ENCODE measurements at regions not wholly inside any gene's neighbourhood (a gene's known extent, or its start where the extent isn't known, plus 50 kb on each side); places are given as distances from the start of the nearest gene placed in this dataset.

- H3K36me3 ChIP-seq (ENCODE audit: insufficient read depth, low read depth, low read length) = no peaks in the 10 kb centered on the region
- no peak overlapping the region for H3K9ac ChIP-seq (ENCODE audit: low read depth, low read length)
- H3K9me3 ChIP-seq (ENCODE audit: insufficient read depth, low read depth, low read length) = no peaks in the 10 kb centered on the region
- no peaks in the 10 kb centered on the region for H3K27me3 ChIP-seq (ENCODE audit: insufficient read depth, low read length)
- H3K27ac ChIP-seq (ENCODE audit: low read length) = no peak overlapping the region
- no peaks in the 10 kb centered on the region for H3K4me1 ChIP-seq (ENCODE audit: insufficient read depth, low read length)
- no peak overlapping the region for H3K4me3 ChIP-seq (ENCODE audit: low read length)
Measured at GRCh38 chr15:35876762-35877161, 330.8 kb upstream of the DPH6 start.

GRCh38 chr15:35880896-35881295 lies 334.9 kb upstream of the DPH6 start:
- Histone ChIP-seq H3K36me3 (ENCODE audit: insufficient read depth, low read depth, low read length) (no peaks in the 10 kb centered on the region), H3K4me1 (ENCODE audit: insufficient read depth, low read length) (no peaks in the 10 kb centered on the region), H3K9me3 (ENCODE audit: insufficient read depth, low read depth, low read length) (no peaks in the 10 kb centered on the region), H3K9ac (ENCODE audit: low read depth, low read length) (no peak overlapping the region), H3K27me3 (ENCODE audit: insufficient read depth, low read length) (no peaks in the 10 kb centered on the region), H3K4me3 (ENCODE audit: low read length) (no peak overlapping the region), H3K27ac (ENCODE audit: low read length) (no peak overlapping the region)

- H3K9me3 ChIP-seq (ENCODE audit: insufficient read depth, low read depth, low read length) = no peaks in the 10 kb centered on the region
- no peak overlapping the region for H3K4me3 ChIP-seq (ENCODE audit: low read length)
- H3K9ac ChIP-seq (ENCODE audit: low read depth, low read length) = no peak overlapping the region
- no peaks in the 10 kb centered on the region for H3K4me1 ChIP-seq (ENCODE audit: insufficient read depth, low read length)
- no peaks in the 10 kb centered on the region for H3K27me3 ChIP-seq (ENCODE audit: insufficient read depth, low read length)
- H3K27ac ChIP-seq (ENCODE audit: low read length) = no peak overlapping the region
- H3K36me3 ChIP-seq (ENCODE audit: insufficient read depth, low read depth, low read length) = no peaks in the 10 kb centered on the region
Measured at GRCh38 chr15:35885870-35886269, 339.9 kb upstream of the DPH6 start.

GRCh38 chr15:35886765-35887164 lies 340.8 kb upstream of the DPH6 start:
- H3K27ac ChIP-seq (ENCODE audit: low read length) = no peak overlapping the region
- no peak overlapping the region for H3K9ac ChIP-seq (ENCODE audit: low read depth, low read length)
- H3K4me1 ChIP-seq (ENCODE audit: insufficient read depth, low read length) = no peaks in the 10 kb centered on the region
- H3K27me3 ChIP-seq (ENCODE audit: insufficient read depth, low read length) = no peaks in the 10 kb centered on the region
- H3K36me3 ChIP-seq (ENCODE audit: insufficient read depth, low read depth, low read length) = no peaks in the 10 kb centered on the region
- no peaks in the 10 kb centered on the region for H3K9me3 ChIP-seq (ENCODE audit: insufficient read depth, low read depth, low read length)
- H3K4me3 ChIP-seq (ENCODE audit: low read length) = no peak overlapping the region

- Histone ChIP-seq H3K27ac (ENCODE audit: low read length) (no peak overlapping the region), H3K36me3 (ENCODE audit: insufficient read depth, low read depth, low read length) (no peaks in the 10 kb centered on the region), H3K27me3 (ENCODE audit: insufficient read depth, low read length) (no peaks in the 10 kb centered on the region), H3K9ac (ENCODE audit: low read depth, low read length) (no peak overlapping the region), H3K9me3 (ENCODE audit: insufficient read depth, low read depth, low read length) (no peaks in the 10 kb centered on the region), H3K4me3 (ENCODE audit: low read length) (no peak overlapping the region), H3K4me1 (ENCODE audit: insufficient read depth, low read length) (no peaks in the 10 kb centered on the region)
Measured at GRCh38 chr15:35888815-35889214, 342.9 kb upstream of the DPH6 start.

- Histone ChIP-seq H3K4me1 (ENCODE audit: insufficient read depth, low read length) (no peaks in the 10 kb centered on the region), H3K9me3 (ENCODE audit: insufficient read depth, low read depth, low read length) (no peaks in the 10 kb centered on the region), H3K9ac (ENCODE audit: low read depth, low read length) (no peak overlapping the region), H3K4me3 (ENCODE audit: low read length) (no peak overlapping the region), H3K27me3 (ENCODE audit: insufficient read depth, low read length) (no peaks in the 10 kb centered on the region), H3K27ac (ENCODE audit: low read length) (no peak overlapping the region), H3K36me3 (ENCODE audit: insufficient read depth, low read depth, low read length) (no peaks in the 10 kb centered on the region)
Measured at GRCh38 chr15:35907511-35907910, 361.5 kb upstream of the DPH6 start.

- H3K4me3 ChIP-seq (ENCODE audit: low read length) = no peak overlapping the region
- H3K4me1 ChIP-seq (ENCODE audit: insufficient read depth, low read length) = no peaks in the 10 kb centered on the region
- no peaks in the 10 kb centered on the region for H3K27me3 ChIP-seq (ENCODE audit: insufficient read depth, low read length)
- no peak overlapping the region for H3K9ac ChIP-seq (ENCODE audit: low read depth, low read length)
- no peaks in the 10 kb centered on the region for H3K9me3 ChIP-seq (ENCODE audit: insufficient read depth, low read depth, low read length)
- H3K36me3 ChIP-seq (ENCODE audit: insufficient read depth, low read depth, low read length) = no peaks in the 10 kb centered on the region
- no peak overlapping the region for H3K27ac ChIP-seq (ENCODE audit: low read length)
Measured at GRCh38 chr15:35909414-35909813, 363.4 kb upstream of the DPH6 start.

- H3K27ac ChIP-seq (ENCODE audit: low read length) = no peak overlapping the region
- H3K9ac ChIP-seq (ENCODE audit: low read depth, low read length) = no peak overlapping the region
- H3K27me3 ChIP-seq (ENCODE audit: insufficient read depth, low read length) = no peaks in the 10 kb centered on the region
- no peaks in the 10 kb centered on the region for H3K36me3 ChIP-seq (ENCODE audit: insufficient read depth, low read depth, low read length)
- H3K4me1 ChIP-seq (ENCODE audit: insufficient read depth, low read length) = no peaks in the 10 kb centered on the region
- H3K4me3 ChIP-seq (ENCODE audit: low read length) = no peak overlapping the region
- no peaks in the 10 kb centered on the region for H3K9me3 ChIP-seq (ENCODE audit: insufficient read depth, low read depth, low read length)
Measured at GRCh38 chr15:35910227-35910626, 364.3 kb upstream of the DPH6 start.

- no peak overlapping the region for H3K27ac ChIP-seq (ENCODE audit: low read length)
- H3K36me3 ChIP-seq (ENCODE audit: insufficient read depth, low read depth, low read length) = no peaks in the 10 kb centered on the region
- no peak overlapping the region for H3K4me3 ChIP-seq (ENCODE audit: low read length)
- no peaks in the 10 kb centered on the region for H3K4me1 ChIP-seq (ENCODE audit: insufficient read depth, low read length)
- no peaks in the 10 kb centered on the region for H3K27me3 ChIP-seq (ENCODE audit: insufficient read depth, low read length)
- H3K9ac ChIP-seq (ENCODE audit: low read depth, low read length) = no peak overlapping the region
- no peaks in the 10 kb centered on the region for H3K9me3 ChIP-seq (ENCODE audit: insufficient read depth, low read depth, low read length)
Measured at GRCh38 chr15:35911052-35911777, 365.2 kb upstream of the DPH6 start.

- no peaks in the 10 kb centered on the region for H3K36me3 ChIP-seq (ENCODE audit: insufficient read depth, low read depth, low read length)
- H3K4me1 ChIP-seq (ENCODE audit: insufficient read depth, low read length) = no peaks in the 10 kb centered on the region
- no peak overlapping the region for H3K4me3 ChIP-seq (ENCODE audit: low read length)
- no peaks in the 10 kb centered on the region for H3K9me3 ChIP-seq (ENCODE audit: insufficient read depth, low read depth, low read length)
- H3K27me3 ChIP-seq (ENCODE audit: insufficient read depth, low read length) = no peaks in the 10 kb centered on the region
- no peak overlapping the region for H3K27ac ChIP-seq (ENCODE audit: low read length)
- H3K9ac ChIP-seq (ENCODE audit: low read depth, low read length) = no peak overlapping the region
Measured at GRCh38 chr15:35912196-35912595, 366.2 kb upstream of the DPH6 start.

- Histone ChIP-seq H3K27ac (ENCODE audit: low read length) (no peak overlapping the region), H3K9ac (ENCODE audit: low read depth, low read length) (no peak overlapping the region), H3K9me3 (ENCODE audit: insufficient read depth, low read depth, low read length) (no peaks in the 10 kb centered on the region), H3K4me3 (ENCODE audit: low read length) (no peak overlapping the region), H3K36me3 (ENCODE audit: insufficient read depth, low read depth, low read length) (no peaks in the 10 kb centered on the region), H3K4me1 (ENCODE audit: insufficient read depth, low read length) (no peaks in the 10 kb centered on the region), H3K27me3 (ENCODE audit: insufficient read depth, low read length) (no peaks in the 10 kb centered on the region)
Measured at GRCh38 chr15:35914573-35914972, 368.6 kb upstream of the DPH6 start.

GRCh38 chr15:35921046-35921445 lies 375.1 kb upstream of the DPH6 start:
- no peaks in the 10 kb centered on the region for H3K9me3 ChIP-seq (ENCODE audit: insufficient read depth, low read depth, low read length)
- H3K27me3 ChIP-seq (ENCODE audit: insufficient read depth, low read length) = no peaks in the 10 kb centered on the region
- no peaks in the 10 kb centered on the region for H3K36me3 ChIP-seq (ENCODE audit: insufficient read depth, low read depth, low read length)
- H3K4me1 ChIP-seq (ENCODE audit: insufficient read depth, low read length) = no peaks in the 10 kb centered on the region
- no peak overlapping the region for H3K4me3 ChIP-seq (ENCODE audit: low read length)
- no peak overlapping the region for H3K27ac ChIP-seq (ENCODE audit: low read length)
- H3K9ac ChIP-seq (ENCODE audit: low read depth, low read length) = no peak overlapping the region

Measured in iPS-20b (cell line).